ENCODE measurements at regions not wholly inside any gene's neighbourhood (a gene's known extent, or its start where the extent isn't known, plus 50 kb on each side); places are given as distances from the start of the nearest gene placed in this dataset.

DNA sequence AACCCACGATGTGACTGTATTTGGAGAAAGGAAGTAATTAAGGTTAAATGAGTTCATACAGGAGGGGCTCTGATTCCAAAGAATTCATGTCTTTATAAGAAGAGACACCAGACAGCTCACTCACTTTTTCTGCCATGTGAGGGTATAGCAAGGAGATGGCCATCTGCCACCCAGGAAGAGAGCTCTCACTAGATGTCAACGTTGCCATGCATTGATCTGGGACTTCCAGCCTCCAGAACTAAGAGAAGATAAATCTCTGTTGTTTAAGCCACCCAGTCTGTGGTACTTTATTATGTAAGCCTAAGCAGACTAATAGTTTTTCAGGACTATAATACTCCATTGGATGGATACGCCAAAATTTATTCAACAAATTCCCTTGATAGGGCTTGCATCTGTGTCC is 89.8 kb upstream of the RAD23B start:
- no peak for TF ChIP-seq ZNF274 (IDR thresholded peaks at IDR 0.05; ENCODE audit: low read depth, low read length)
- TF ChIP-seq YY1 (IDR thresholded peaks at IDR 0.05; ENCODE audit: insufficient read depth, insufficient read length): no peak
